Activated CD8-positive, alpha-beta memory T cell treated with anti-CD3 and anti-CD28 coated beads, Interleukin-2, amount 50 U/mL, for 24 hours (primary cell): ENCODE measurements at regions not wholly inside any gene's neighbourhood (a gene's known extent, or its start where the extent isn't known, plus 50 kb on each side); places are given as distances from the start of the nearest gene placed in this dataset.
"Not testable (repeated sequence)": the region's sequence is repeated elsewhere in the genome, so short reads cannot be mapped to it uniquely, and the experiment has no call there.

Experiments used
- DNase-seq: peaks from one replicate; pipeline ENCODE4 v3.0.0-alpha.2; 2020; ENCODE audit errors: extremely low read depth

DNA sequence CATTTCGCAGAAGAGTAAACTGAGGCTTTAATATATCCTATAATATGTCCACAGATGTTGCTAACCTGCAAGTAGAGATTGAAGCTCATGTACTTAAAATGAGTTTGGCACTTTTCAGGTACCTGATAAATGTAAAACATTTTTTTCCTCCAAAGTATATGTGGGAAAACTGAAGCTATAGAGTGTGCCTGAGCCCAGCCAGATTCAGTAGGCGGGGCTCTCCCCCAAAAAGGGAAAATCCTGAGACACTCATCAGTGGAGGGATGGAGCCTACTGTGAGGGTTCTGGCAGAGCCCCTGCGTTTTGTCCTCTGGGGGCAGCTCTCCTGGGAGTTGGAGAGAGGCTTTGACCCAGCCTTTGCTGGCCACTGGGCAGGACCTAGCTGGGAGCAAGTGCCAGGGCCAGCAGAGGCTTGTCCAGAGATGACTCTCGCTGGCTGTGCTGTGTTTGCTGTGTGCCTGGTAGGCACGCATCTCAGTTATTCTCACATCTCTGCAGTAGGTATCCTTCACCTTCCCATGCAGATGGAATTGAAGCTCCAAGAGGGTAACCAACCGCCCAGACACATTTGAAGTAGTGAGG is 81.1 kb upstream of the SPRY4 start:
- no peak for DNase-seq

DNA sequence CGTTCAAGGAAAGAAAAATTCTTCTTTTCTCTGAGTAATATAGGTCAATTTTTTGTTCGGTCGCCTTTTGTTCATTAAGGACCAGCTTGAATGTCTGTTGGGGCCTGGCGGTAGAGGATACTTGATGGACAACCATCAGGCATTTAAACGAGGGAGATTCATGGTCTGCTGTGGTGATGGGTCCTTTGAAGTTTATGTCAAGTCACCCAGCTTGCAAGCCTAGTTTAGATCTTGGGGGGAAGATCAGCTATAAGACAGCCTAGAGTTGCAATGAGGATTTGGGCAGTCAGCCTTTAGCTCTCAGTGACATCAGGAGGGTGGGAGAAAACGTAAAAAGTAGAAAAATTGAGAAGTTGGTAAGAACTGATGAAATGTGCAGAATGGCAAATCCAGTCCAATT is 80.2 kb upstream of the SPRY4 start:
- DNase-seq = no peak

DNA sequence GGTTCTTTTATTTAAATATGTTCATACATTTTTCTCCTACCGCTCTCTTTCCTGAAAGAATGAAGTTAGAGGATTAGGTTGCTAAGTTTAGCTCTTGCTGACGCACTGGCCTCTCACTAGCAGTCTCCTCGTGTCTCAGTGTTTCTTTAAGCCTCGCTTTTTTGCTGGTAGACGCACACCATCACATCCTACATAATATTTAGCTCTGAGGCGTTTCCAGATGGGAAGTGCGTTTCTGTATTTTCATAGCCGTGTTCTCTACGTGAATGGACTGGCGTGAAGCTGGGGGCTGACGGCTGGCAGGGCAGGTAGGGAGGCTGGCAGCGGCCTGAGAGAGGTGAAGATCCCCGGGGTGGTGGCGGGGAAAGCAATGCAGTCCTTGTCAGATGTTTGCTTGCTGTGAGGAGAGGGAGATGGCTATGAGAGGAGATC is 79.2 kb upstream of the SPRY4 start:
- DNase-seq = no peak

DNA sequence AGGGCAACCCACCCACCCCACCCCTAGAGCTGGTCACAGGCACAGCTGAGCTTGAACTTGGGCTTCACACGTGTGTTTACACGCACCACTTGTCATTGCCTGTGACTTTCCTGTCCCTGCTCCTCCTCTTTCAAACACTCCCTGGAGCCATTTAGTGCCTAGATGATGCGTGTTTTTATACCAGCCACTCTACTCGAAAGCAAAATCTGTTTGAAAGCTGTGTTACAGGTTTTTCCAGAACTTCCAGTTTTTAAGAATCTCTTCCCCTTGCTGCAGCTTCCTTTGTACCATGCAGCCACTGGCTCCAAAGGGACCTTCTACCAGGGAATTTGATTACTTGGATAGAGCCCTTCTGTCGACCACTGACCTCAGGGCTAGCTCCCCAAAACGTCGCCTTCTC is 78.8 kb upstream of the SPRY4 start:
- DNase-seq = no peak

DNA sequence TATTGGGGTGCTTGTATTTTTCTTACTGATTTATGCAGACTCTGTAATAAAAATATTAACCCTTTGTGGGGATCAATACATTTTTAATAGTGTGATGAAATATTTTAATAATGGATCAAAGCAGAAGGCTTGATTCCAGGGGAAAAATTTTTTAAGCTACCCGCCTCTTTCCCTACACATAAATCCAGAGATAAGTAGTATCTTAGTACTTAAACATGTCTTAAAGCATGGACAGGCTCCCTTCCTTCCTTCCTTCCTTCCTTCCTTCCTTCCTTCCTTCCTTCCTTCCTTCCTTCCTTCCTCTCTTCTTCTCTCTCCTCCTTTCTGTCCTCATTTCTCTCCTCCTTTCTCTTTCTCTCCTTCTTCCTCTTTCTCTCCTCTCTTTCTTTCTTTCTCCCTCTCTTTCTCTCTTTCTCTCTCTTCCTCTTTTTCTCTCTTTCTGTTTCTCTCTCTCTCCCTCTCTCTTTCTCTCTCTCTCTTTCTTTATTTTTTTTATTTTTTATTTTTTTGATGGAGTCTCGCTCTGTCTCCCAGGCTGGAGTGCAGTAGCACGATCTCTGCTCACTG is 78.0 kb upstream of the SPRY4 start:
- DNase-seq = no peak

DNA sequence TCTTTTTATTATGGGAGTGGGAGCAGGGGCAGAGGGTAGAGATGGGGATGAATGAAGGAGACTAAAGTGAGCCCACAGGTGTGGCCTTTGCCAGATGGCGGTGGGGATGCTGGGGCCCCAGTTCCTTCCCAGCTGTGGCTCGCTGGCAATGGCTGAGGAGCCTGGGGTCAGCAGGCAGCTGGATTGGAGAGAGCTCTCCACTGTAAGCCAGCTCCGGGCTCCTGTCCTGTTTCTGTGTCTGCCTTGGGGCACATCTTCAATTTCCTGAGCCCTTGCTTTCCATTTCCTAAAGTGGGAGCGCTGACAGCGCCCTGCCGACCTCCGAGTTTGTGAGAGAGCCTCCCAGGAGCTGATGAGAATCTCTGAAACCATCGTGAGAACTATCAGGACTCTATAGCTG is 75.6 kb upstream of the SPRY4 start:
- DNase-seq = no peak

DNA sequence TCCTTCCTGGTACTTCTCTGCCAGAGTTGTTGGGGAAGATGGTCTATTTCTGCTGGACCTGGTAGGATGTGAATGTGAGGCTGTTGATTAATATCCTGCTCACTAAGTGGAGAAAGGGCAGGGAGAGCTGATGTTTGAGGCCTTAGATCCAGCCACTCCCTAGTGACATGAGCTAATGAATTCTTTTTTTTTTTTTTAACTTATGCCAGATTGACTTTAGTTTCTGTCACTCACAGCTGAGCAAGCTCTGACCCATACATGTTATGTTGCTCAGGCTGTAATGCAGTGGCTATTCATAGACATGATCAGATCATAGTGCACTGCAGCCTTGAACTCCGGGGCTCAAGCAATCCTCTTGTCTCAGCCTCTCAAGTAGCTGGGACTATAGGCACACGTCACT is 75.1 kb upstream of the SPRY4 start:
- no peak for DNase-seq

DNA sequence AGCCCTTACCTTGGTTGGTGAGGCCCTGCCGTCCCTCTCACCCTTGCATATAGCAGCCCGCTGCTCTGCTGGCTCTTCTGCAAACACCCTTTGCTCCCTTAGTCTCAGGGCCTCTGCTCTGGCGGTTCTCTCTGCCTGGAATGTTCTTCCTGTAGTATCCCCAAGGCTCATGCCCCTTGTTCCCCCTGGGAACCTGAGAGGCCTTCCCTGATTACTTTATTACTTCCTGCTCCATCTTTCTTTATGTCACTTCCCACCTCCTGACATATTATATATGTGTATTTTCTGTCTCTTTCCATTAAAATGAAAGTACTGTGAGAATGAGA is 73.9 kb upstream of the SPRY4 start:
- DNase-seq = no peak

DNA sequence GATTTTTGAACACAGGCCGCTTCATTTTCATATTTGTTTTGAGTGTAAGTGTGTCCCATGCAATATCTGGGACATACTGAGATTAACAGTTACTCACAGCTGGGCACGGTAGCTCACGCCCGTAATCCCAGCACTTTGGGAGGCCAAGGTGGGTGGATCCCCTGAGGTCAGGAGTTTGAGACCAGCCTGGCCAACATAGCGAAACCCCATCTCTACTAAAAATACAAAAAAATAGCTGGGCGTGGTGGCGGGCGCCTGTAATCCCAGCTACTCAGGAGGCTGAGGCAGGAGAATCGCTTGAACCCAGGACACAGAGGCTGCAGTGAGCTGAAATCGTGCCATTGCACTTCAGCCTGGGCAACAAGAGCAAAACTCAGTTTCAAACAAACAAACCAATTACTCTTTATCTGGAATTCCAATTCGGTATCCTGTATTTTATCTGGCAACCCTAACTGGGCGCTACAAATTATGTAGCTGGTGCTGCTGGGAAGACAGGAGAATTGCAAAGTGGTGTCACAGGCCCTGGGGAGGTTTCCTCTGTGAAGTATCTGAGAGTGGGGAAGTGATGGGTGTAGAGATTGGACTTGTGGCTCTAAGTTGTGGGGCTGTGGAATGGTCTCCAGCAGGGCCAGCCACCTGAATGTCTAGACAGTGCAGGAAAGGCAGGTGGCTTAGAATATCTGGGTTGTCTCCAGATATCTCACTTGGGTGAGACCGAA is 73.3 kb upstream of the SPRY4 start:
- DNase-seq = not testable (repeated sequence)

DNA sequence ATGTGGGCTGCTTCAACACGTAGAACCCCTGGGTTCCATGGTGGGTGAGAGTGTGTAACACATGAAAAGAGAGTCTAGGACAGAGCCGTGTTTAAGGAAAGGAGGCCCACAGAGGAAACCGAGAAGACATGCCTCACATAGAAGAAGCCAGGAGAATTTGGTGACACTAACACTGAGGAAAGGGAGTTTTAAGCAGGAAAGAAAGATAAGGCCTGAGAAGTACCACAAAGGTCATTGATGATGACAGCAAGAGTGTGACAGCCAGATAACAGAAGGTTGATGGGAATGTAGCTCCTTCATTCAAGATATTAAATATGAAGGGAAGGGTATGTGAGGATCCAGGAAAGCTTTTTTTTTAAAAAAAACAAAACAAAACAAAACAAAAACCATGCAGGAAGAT is 72.4 kb upstream of the SPRY4 start:
- no peak for DNase-seq

DNA sequence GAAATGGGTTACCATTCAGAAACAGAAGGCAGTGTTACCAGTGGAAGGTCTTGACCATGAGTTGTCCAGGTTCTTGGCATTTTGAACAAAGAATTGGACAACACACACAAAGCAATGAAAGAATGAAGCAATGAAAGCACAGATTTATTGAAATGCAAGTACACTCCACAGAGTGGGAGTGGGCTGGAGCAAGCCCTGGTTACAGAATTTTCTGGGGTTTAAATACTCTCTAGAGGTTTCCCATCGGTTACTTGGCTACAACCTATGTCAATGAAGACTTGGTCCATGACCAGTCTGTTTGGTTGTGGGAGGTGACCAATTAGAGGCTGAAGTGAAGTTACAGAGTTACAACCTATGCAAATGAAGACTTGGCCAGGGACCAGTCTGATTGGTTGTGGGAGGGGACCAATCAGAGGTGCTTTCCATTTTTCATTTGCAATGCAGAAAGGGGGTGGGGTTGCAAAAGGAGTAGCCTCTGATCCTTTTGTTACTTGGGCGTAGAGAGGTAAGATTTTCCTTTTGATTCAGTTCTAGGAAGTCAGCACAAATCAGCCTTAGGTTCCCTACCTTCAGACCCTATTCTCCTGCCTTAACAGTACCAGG is 71.7 kb upstream of the SPRY4 start:
- DNase-seq = no peak

DNA sequence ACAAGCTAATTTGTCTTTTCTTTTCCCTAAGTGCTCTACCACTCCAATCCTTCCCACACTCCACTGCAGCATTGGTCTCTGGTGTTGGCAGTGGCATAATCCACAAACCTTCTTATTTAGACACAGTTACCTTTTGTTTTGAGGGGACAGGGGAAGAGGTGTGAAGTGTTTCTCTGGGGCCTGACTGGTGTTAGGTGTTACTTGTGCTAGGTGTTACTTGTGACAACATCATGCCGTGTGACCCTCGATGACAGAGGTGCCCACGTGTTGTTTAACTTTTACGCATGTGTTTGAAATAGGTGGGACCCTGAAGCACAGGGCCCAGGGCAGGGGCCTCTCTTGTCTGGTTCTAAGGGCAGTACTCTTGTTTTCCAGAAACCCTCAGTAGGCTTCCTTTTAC is 70.5 kb upstream of the SPRY4 start:
- no peak for DNase-seq

DNA sequence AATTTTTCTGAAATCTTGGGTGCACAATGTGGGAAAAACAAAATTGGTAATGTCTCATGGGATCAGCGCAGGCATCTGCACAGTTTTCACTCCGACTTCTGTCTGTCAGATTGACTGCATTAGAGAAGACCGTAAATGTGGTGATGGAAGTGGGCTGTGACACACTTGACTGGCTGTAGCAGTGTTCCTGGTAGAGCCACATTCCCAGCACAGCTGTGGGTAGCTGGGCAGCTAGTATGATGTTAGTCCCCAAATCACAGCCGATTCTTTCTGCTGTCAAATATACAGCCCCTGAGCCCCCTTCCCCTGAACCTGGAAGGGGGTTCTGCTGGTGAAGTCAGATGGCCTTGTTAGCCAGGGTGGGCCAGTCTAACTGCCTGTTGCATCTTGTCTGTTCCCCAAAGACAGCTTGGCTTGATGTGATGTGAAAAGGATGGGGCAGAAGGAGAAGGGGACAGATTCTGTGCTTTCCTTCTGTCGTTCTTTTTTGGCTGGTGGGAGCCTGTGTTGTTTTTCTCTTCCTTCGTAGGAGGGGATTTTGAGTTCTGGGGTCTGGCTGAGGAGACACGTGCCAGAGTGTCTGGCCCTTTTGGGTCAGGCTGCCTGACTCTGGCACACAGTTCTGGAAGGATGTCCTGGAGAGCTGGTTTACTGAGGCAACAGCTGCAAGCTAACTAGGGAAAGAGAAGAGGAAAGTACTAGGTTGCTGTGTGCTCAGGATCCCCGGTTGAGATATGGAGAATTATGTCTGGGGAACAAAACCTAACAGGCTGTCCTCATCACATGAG is 66.4 kb upstream of the SPRY4 start:
- DNase-seq = no peak

DNA sequence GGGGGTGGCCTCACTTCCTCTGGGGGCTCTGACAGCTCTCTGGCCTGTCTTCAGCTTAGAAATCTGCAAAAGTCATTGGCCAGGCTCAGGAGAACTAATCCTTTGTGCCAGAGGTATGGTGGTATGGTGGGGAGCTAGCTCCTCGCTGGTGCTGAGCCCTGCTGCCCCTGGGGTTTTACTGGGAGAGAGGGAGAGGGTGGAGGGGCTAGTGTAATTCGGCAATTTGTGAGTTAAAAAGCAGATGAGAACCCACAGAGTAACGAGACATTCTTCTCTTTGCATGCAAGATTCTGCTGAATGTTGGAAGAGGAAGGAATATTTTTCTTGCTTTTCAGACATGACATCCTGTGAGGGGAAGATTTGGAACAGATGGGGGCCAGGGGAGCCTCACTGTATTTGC is 65.5 kb upstream of the SPRY4 start:
- no peak for DNase-seq

DNA sequence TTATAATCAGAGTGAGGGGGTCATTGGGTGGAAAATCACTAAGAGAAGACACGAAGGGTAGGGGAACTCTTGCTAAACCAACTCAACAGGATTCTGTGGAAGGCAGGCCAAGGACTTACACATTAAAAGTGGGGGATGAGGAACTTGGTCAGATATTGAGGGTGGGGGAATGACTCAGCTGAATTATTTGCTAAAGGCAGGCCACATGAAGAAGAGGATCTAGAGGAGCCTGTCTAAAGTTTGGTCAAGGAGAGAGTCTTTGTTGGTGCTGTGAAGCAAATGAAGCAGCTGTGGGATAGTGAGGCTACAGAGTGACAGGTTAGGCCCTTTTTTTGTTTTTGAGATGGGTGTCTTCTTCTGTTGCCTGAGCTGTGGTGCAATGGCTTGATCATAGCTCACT is 63.9 kb upstream of the SPRY4 start:
- no peak for DNase-seq

DNA sequence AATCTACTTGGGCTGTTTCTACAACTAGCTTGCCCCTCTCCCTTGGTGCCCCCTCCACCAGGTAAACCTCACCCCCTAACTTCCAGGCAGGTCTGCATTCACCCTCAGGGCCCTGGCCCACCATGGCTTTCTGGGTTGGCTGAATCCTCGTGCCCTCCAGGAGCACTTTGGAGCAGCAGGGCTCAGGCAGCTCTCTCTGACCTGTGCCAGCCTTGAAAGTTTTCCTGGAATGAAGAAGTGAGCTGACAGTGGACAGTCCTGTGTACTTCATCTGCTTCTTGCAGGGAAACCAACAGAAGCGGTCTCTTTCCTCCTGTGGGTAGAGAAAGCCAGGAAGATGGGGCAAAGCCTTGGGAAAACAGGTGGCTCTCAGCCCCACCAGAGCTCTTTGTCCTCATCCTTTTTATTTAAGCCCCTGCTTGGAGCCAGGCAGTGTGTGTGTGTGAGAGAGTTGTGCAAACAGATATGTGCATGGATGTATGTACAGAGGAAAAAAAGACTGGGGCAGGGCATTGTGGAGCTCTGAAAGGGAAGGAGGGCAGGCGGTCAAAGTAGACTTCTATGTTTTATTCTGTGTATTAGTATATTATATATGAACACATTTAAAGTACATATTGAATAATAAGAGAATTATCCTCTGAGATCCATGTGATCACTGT is 62.3 kb upstream of the SPRY4 start:
- no peak for DNase-seq

DNA sequence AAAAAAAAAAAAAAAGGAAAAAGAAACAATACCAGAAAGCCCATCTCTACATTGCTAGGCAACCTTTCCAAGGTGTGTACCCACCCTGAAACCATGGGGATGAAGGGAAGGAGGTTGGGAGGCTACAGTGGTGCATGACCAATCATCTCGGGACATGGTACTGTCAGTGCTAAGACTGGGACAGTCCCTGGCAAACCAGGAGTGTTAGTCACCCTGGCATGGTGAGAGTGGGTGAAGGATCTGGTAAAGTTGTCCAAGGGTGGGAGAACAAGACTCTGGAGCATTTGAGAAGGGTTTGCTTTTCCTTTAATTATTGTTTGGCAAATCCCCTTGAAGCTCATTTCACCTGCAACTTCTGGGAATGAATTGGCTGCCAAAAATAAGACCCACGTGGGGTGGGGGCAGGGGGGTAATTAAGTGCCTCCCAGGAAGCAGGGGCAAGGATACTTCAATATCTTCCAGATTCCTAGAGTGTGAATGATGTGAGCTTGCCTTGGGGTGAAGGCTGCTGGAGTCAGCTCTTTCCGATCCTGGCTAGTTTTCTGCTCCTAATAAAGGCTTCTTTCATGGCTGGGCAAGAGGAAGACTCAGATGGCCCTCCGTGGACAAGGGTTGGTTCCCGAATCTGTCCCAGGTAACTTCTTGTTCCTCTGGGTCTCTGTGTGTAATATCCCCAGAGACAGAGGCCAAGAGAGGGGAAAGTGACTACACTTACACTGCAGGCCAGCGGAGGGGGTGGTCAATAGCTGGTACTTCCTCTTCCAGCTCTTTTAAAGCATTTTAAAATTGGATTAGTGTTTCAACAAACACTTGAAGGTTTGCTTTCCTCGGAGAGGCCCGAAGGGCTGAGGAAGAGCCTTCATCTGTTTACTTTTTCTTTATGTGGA is 61.6 kb upstream of the SPRY4 start:
- no peak for DNase-seq

DNA sequence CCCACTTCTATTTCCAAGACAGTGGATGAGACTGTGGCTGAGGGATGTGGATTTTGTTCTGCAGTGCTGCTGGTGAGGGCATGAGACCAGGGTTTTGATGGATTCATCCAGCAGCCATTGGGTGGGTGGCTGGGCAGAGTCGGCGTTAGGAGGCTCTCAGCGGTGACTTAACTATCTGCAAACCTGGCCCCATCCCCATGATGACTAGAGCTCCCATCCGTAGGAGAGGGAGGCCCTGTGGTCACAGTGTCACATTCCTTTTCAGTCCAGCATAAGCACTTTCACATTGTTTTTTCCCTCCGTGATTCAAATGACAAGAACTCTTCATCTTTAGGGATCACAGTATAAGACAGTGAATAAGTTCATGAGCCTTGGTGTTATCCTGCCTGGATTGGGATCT is 60.4 kb upstream of the SPRY4 start:
- DNase-seq = no peak

DNA sequence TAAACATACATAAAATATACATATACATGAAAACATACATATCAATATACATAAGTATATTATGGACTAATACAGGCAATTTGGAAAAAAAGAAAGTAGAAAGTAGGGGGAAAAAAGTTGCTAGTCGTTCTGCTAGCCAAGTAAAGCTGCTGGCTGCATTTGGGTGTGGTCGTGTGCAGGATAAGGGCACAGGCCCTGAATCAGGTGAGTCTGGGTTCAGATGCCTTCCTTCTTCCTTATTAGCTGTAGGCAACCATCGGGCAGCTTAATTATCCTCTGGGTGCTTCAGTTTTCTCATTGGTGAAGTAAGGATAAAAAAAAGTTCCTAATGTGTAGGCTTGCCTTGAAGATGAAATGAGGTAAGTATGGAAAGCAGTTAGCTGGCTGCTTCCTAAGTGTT is 59.2 kb upstream of the SPRY4 start:
- no peak for DNase-seq

DNA sequence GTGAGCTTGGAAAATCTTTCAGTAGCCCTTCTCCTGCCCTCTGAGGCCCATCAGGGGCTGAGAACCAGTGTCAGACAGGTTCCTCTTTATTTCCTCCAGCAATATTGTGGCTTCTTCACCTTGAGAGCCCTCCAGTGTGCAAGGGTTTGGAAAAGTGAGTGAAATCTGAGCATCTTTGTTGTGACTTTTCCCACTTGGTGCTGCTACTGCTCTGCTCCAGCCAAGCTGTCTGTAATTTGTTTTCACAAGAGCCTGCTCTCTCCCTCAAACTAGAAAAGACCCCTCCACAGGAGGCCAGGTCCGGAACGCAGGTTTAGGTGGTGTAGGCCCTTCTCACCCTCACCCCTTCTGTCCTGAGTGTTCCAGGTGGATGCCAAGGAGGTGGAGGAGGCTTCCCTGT is 57.4 kb upstream of the SPRY4 start:
- no peak for DNase-seq
